SK-N-SH (cell line): ENCODE measurements at regions not wholly inside any gene's neighbourhood (a gene's known extent, or its start where the extent isn't known, plus 50 kb on each side); places are given as distances from the start of the nearest gene placed in this dataset.

ENCODE experiments used
- CTCF ChIA-PET: fragments of 300-600, 350-600 bp; formaldehyde crosslinking; extraction: SDS; loops from one replicate; lab custom pipeline; 2021; lab: Yijun Ruan, JAX
- POLR2A ChIA-PET: fragments of 350-600 bp; sonication (Branson Sonifier 250); formaldehyde crosslinking; extraction: SDS; loops from one replicate; lab custom pipeline; 2020; ENCODE audit warnings: antibody characterized with exemption, inconsistent platforms; lab: Yijun Ruan, JAX
- DNase-seq: peaks from one replicate; pipeline ENCODE4 v3.0.0; 2012
- H2AFZ ChIP-seq: fragments of 200-600 bp; sonication (generic); 2 replicates; pipeline ENCODE4 v1.8.1; 2016; ENCODE audit warnings: antibody characterized with exemption, mild to moderate bottlenecking, low read depth
- H3F3A ChIP-seq: fragments of 200-600 bp; sonication (generic); replicated peaks from 2 replicates; pipeline ENCODE3; 2016; ENCODE audit warnings: antibody characterized with exemption, mild to moderate bottlenecking; ENCODE audit not compliant: insufficient read depth
- H3K27ac ChIP-seq, 2 experiments: fragments of 200-500 bp in 1 of 2; fragments of 200-600 bp in 1 of 2; sonication (Bioruptor generic) in 1 of 2; sonication (generic), shearing (Covaris generic) in 1 of 2; 2 replicates each; pipeline versions ENCODE4 v1.5.1 to v1.6.1; 2014 to 2016; ENCODE audit warnings: low read depth in 2 of 2, inconsistent platforms in 1 of 2, low read length in 1 of 2, mild to moderate bottlenecking in 1 of 2, mixed read lengths in 1 of 2
- H3K27me3 ChIP-seq: fragments of 200-600 bp; sonication (generic), shearing (Covaris generic); 2 replicates; pipeline ENCODE4 v1.6.1; 2016; ENCODE audit warnings: mixed run types; ENCODE audit not compliant: insufficient read depth
- H3K36me3 ChIP-seq, 2 experiments: fragments of 200-500 bp in 1 of 2; fragments of 200-600 bp in 1 of 2; sonication (Bioruptor generic) in 1 of 2; sonication (generic) in 1 of 2; replicated peaks in 1 of 2; 2 replicates each; pipeline versions ENCODE3 to v1.5.1; 2014 to 2016; ENCODE audit warnings: low read length in 1 of 2, mild to moderate bottlenecking in 1 of 2; ENCODE audit not compliant: insufficient read depth in 2 of 2, control insufficient read depth in 1 of 2
- H3K4me1 ChIP-seq, 2 experiments: fragments of 200-500 bp in 1 of 2; fragments of 200-600 bp in 1 of 2; sonication (Bioruptor generic) in 1 of 2; sonication (generic), shearing (Covaris generic) in 1 of 2; 2 replicates each; pipeline versions ENCODE4 v1.5.1 to v1.6.1; 2014 to 2016; ENCODE audit warnings: low read depth in 1 of 2, low read length in 1 of 2, mixed run types in 1 of 2; ENCODE audit not compliant: insufficient read depth in 2 of 2, control insufficient read depth in 1 of 2
- H3K4me2 ChIP-seq: fragments of 200-600 bp; sonication (generic), shearing (Covaris generic); 2 replicates; pipeline ENCODE4 v1.6.1; 2017; ENCODE audit warnings: mixed run types
- H3K4me3 ChIP-seq, 2 experiments: fragments of 200-500 bp in 1 of 2; fragments of 200-600 bp in 1 of 2; sonication (Bioruptor generic) in 1 of 2; sonication (generic), shearing (Covaris generic) in 1 of 2; 2 replicates each; pipeline versions ENCODE4 v1.5.1 to v1.8.1; 2014 to 2016; ENCODE audit warnings: low read depth in 2 of 2, inconsistent platforms in 1 of 2, low read length in 1 of 2, mild to moderate bottlenecking in 1 of 2, mixed read lengths in 1 of 2, moderate library complexity in 1 of 2
- H3K79me2 ChIP-seq: fragments of 200-600 bp; sonication (generic); 2 replicates; pipeline ENCODE4 v1.8.1; 2017; ENCODE audit warnings: mild to moderate bottlenecking; ENCODE audit not compliant: insufficient read depth
- H3K9ac ChIP-seq: fragments of 200-600 bp; sonication (generic); 2 replicates; pipeline ENCODE4 v1.6.1; 2017; ENCODE audit warnings: mixed run types
- H3K9me2 ChIP-seq: fragments of 200-600 bp; sonication (generic); 2 replicates; pipeline ENCODE4 v1.6.1; 2017; ENCODE audit warnings: mixed run types
- H3K9me3 ChIP-seq: fragments of 200-600 bp; sonication (generic); 2 replicates; pipeline ENCODE4 v1.6.1; 2017; ENCODE audit warnings: mixed run types, mild to moderate bottlenecking, moderate library complexity
- H4K20me1 ChIP-seq: fragments of 200-600 bp; sonication (generic); 2 replicates; pipeline ENCODE4 v1.6.1; 2017; ENCODE audit warnings: mild to moderate bottlenecking, mixed run types; ENCODE audit not compliant: insufficient read depth
- CHD2 ChIP-seq: fragments of 150-350 bp; IDR thresholded peaks from 2 replicates; pipeline ENCODE4 v1.6.1; 2018; ENCODE audit warnings: low read length; ENCODE audit not compliant: partially characterized antibody
- CTCF ChIP-seq: fragments of 200-600 bp; sonication (generic); IDR thresholded peaks from 2 replicates; pipeline ENCODE4 v1.6.1; 2017; ENCODE audit warnings: antibody characterized with exemption, mild to moderate bottlenecking, moderate library complexity
- ELF1 ChIP-seq: IDR thresholded peaks from 2 replicates; pipeline ENCODE4 v1.4.0; 2012
- FOSL2 ChIP-seq: IDR thresholded peaks from 2 replicates; pipeline ENCODE4 v1.4.0; 2012; ENCODE audit warnings: low read depth, mild to moderate bottlenecking, moderate library complexity, borderline replicate concordance
- FOXJ3 ChIP-seq: sonication (generic); formaldehyde crosslinking; IDR thresholded peaks from 2 replicates; pipeline ENCODE4 v1.5.1; 2020; ENCODE audit warnings: mild to moderate bottlenecking, missing genetic modification reagents
- GABPA ChIP-seq: IDR thresholded peaks from 2 replicates; pipeline ENCODE4 v1.4.0; 2012; ENCODE audit warnings: low read depth, mild to moderate bottlenecking
- GATA2 ChIP-seq: sonication (generic); formaldehyde crosslinking; IDR thresholded peaks from 2 replicates; pipeline ENCODE4 v1.5.0; 2020; ENCODE audit warnings: mild to moderate bottlenecking, missing genetic modification reagents
- IRF3 ChIP-seq: fragments of 150-350 bp; IDR thresholded peaks from 2 replicates; pipeline ENCODE4 v1.6.1; 2016; ENCODE audit warnings: mild to moderate bottlenecking, low read depth, low read length
- NRF1 ChIP-seq: IDR thresholded peaks from 2 replicates; pipeline ENCODE4 v1.6.1; 2012; ENCODE audit warnings: low read depth, mild to moderate bottlenecking, low read length
- SMC3 ChIP-seq: IDR thresholded peaks from 2 replicates; pipeline ENCODE4 v1.6.1; 2012; ENCODE audit warnings: low read depth, low read length, improper control_type of control experiment
- TAF1 ChIP-seq: IDR thresholded peaks from 2 replicates; pipeline ENCODE4 v1.6.1; 2012; ENCODE audit warnings: low read depth, mild to moderate bottlenecking, low read length, moderate library complexity, borderline replicate concordance
- TCF12 ChIP-seq: IDR thresholded peaks from 2 replicates; pipeline ENCODE4 v1.4.0; 2012
- TEAD4 ChIP-seq: IDR thresholded peaks from 2 replicates; pipeline ENCODE4 v1.4.0; 2012; ENCODE audit warnings: mild to moderate bottlenecking, borderline replicate concordance; ENCODE audit not compliant: insufficient read depth
- USF1 ChIP-seq: IDR thresholded peaks from 2 replicates; pipeline ENCODE4 v1.4.0; 2012; ENCODE audit warnings: low read depth, borderline replicate concordance
- USF2 ChIP-seq: fragments of 150-350 bp; IDR thresholded peaks from 2 replicates; pipeline ENCODE4 v1.6.1; 2017; ENCODE audit warnings: antibody characterized with exemption, low read length, low read depth, borderline replicate concordance
- YY1 ChIP-seq: IDR thresholded peaks from 2 replicates; pipeline ENCODE4 v1.4.0; 2012; ENCODE audit warnings: low read depth, mild to moderate bottlenecking
- ZBTB33 ChIP-seq: IDR thresholded peaks from 2 replicates; pipeline ENCODE4 v1.4.0; 2012; ENCODE audit warnings: low read depth, borderline replicate concordance
- WGBS: methylation state at CpG from one replicate; pipeline ENCODE4 v1.1.6; 2017; ENCODE audit warnings: low lambda C conversion rate; 5-methylcytosine and 5-hydroxymethylcytosine counted together
- TF ChIP-seq, protein P1 (sequence below): IDR thresholded peaks from 2 replicates; pipeline ENCODE4 v1.4.0; 2012; ENCODE audit warnings: low read depth
- TF ChIP-seq, protein P2 (sequence below): IDR thresholded peaks from 2 replicates; pipeline ENCODE4; 2012

- no peaks in the 10 kb centered on the region for H3K4me1 ChIP-seq
- H3K9me3 ChIP-seq = no peaks in the 10 kb centered on the region
- no peak overlapping the region for H2AFZ ChIP-seq
- no peaks in the 10 kb centered on the region for H3K36me3 ChIP-seq
- no peak overlapping the region for H3K4me2 ChIP-seq
- H3K27ac ChIP-seq = no peak overlapping the region
- no peak for DNase-seq
- ChIA-PET CTCF (no interaction called here), POLR2A (no interaction called here)
- no peaks in the 10 kb centered on the region for H3K79me2 ChIP-seq
- no peak overlapping the region for H3K4me3 ChIP-seq
- no peak for TF ChIP-seq SMC3
- no peak for TF ChIP-seq CTCF
- no peak for TF ChIP-seq TAF1
- TF ChIP-seq IRF3 = no peak
- no peak for TF ChIP-seq TCF12
- TF ChIP-seq TEAD4 = no peak
- no peak for TF ChIP-seq USF2
- TF ChIP-seq FOXJ3 = no peak
- no peak for TF ChIP-seq NRF1
- TF ChIP-seq USF1 = no peak
- TF ChIP-seq CHD2 = no peak
- TF ChIP-seq ZBTB33 = no peak
- no peak for TF ChIP-seq GABPA
- TF ChIP-seq GATA2 (CRISPR knock-in tag) = no peak
- no peak for TF ChIP-seq FOSL2
- TF ChIP-seq, protein P1, sequence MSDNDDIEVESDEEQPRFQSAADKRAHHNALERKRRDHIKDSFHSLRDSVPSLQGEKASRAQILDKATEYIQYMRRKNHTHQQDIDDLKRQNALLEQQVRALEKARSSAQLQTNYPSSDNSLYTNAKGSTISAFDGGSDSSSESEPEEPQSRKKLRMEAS = no peak
- no peak for TF ChIP-seq YY1
- no peak for TF ChIP-seq ELF1
- TF ChIP-seq, protein P2, sequence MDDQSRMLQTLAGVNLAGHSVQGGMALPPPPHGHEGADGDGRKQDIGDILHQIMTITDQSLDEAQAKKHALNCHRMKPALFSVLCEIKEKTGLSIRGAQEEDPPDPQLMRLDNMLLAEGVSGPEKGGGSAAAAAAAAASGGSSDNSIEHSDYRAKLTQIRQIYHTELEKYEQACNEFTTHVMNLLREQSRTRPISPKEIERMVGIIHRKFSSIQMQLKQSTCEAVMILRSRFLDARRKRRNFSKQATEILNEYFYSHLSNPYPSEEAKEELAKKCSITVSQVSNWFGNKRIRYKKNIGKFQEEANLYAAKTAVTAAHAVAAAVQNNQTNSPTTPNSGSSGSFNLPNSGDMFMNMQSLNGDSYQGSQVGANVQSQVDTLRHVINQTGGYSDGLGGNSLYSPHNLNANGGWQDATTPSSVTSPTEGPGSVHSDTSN = no peak
- whole genome bisulfite sequencing = 13% methylated on average over 4 of the region's 4 CpGs
- no peaks in the 10 kb centered on the region for H3K9me2 ChIP-seq
- no peaks in the 10 kb centered on the region for H4K20me1 ChIP-seq
- H3K9ac ChIP-seq = no peak overlapping the region
- H3F3A ChIP-seq = no peaks in the 10 kb centered on the region
- H3K27me3 ChIP-seq = no peaks in the 10 kb centered on the region
These were observed 162.9 kb upstream of the CELF2 start for GRCh38 chr10:10854725-10855124.
